ENCODE measurements at regions not wholly inside any gene's neighbourhood (a gene's known extent, or its start where the extent isn't known, plus 50 kb on each side); places are given as distances from the start of the nearest gene placed in this dataset.
A peak's percentile ranks its signal among the peaks of the same experiment; 100 is the strongest.

- FAIRE-seq (no peak), DNase-seq (ENCODE audit: extremely low read depth in 1 of 4, low spot score in 3 of 4) (no peak), ATAC-seq (no peak)
- Histone ChIP-seq H3K79me2 (ENCODE audit: control insufficient read depth, insufficient read depth, low read length) (no peaks in the 10 kb centered on the region), H3K27ac (ENCODE audit: extremely low read depth, low read depth, low read length) (no peak overlapping the region), H4K20me1 (replicated peaks; ENCODE audit: control insufficient read depth, insufficient read depth, low read length) (no peaks in the 10 kb centered on the region), H3K4me2 (ENCODE audit: insufficient read depth, low read length) (no peak overlapping the region), H3K9ac (ENCODE audit: insufficient read depth in 1 of 2, low read depth in 2 of 2, low read length in 2 of 2) (no peak overlapping the region), H3K4me3 (no peak overlapping the region), H3K27me3 (ENCODE audit: control insufficient read depth in 2 of 2, insufficient read depth in 2 of 2, low read length in 2 of 2) (peaks cover 24 to 53% of the 10 kb centered on the region in 2 experiments), H3K4me1 (replicated peaks in 1 of 2; ENCODE audit: control insufficient read depth in 2 of 2, insufficient read depth in 2 of 2, low read length in 2 of 2) (no peaks in the 10 kb centered on the region; a peak in 1 of 5 replicates), H3K36me3 (ENCODE audit: control insufficient read depth, insufficient read depth, low read length) (no peaks in the 10 kb centered on the region), H2AFZ (ENCODE audit: low read depth, low read length) (no peak overlapping the region), H3K9me1 (ENCODE audit: control insufficient read depth, insufficient read depth, low read length) (no peaks in the 10 kb centered on the region), H3K9me3 (replicated peaks; ENCODE audit: control insufficient read depth, insufficient read depth, low read depth, low read length) (no peaks in the 10 kb centered on the region)
- BruUV-seq (replicated peaks), result no TSS peak
- ChIA-PET POLR2A (no interaction called here), CTCF (ENCODE audit: low intra/inter-chr PET ratio) (no interaction called here)
- 28% methylated on average over 3 of the region's 3 CpGs for WGBS (ENCODE audit: insufficient coverage, low coverage, missing lambda C conversion rate)
- TF ChIP-seq MYC (IDR thresholded peaks at IDR 0.05; ENCODE audit: low read depth, low read length) (no peak), MYC (CRISPR knock-in tag; IDR thresholded peaks at IDR 0.05; ENCODE audit: borderline replicate concordance, low read depth) (no peak), TEAD4 (IDR thresholded peaks at IDR 0.05; ENCODE audit: low read length) (0 out of 2 replicates have a peak, but pooled peaks have one; percentile 29), TEAD4 (CRISPR knock-in tag; IDR thresholded peaks at IDR 0.05; ENCODE audit: borderline replicate concordance) (no peak), SPI1 (IDR thresholded peaks at IDR 0.05; ENCODE audit: borderline replicate concordance, low read depth, low read length) (0 out of 2 replicates have a peak, but pooled peaks have one; percentile 35)
- intact Hi-C loops (cut with micrococcal nuclease), result no loop called here
- in situ Hi-C loops (cut with MboI), result no loop called here
Measured at GRCh38 chr10:28444031-28444430, 88.9 kb upstream of the WAC start.

- 7% methylated on average over 6 of the region's 6 CpGs for WGBS (ENCODE audit: insufficient coverage, low coverage, missing lambda C conversion rate)
- intact Hi-C loops (cut with micrococcal nuclease) (no loop called here), in situ Hi-C loops (cut with MboI) (no loop called here)
- peaks cover 27 to 50% of the 10 kb centered on the region in 2 experiments for H3K27me3 ChIP-seq (ENCODE audit: control insufficient read depth in 2 of 2, insufficient read depth in 2 of 2, low read length in 2 of 2)
- H3K4me3 ChIP-seq, result no peak overlapping the region
- H3K27ac ChIP-seq (ENCODE audit: extremely low read depth, low read depth, low read length), result no peak overlapping the region
- CTCF ChIA-PET (ENCODE audit: low intra/inter-chr PET ratio), result no interaction called here
- no TSS peak for BruUV-seq (replicated peaks)
- FAIRE-seq, result no peak
- no peak overlapping the region for H3K4me2 ChIP-seq (ENCODE audit: insufficient read depth, low read length)
- H3K9ac ChIP-seq (ENCODE audit: insufficient read depth in 1 of 2, low read depth in 2 of 2, low read length in 2 of 2), result no peak overlapping the region
- H2AFZ ChIP-seq (ENCODE audit: low read depth, low read length), result no peak overlapping the region
- no peaks in the 10 kb centered on the region; a peak in 1 of 5 replicates for H3K4me1 ChIP-seq (replicated peaks in 1 of 2; ENCODE audit: control insufficient read depth in 2 of 2, insufficient read depth in 2 of 2, low read length in 2 of 2)
- ATAC-seq, result no peak
- no peaks in the 10 kb centered on the region for H3K9me3 ChIP-seq (replicated peaks; ENCODE audit: control insufficient read depth, insufficient read depth, low read depth, low read length)
- H3K36me3 ChIP-seq (ENCODE audit: control insufficient read depth, insufficient read depth, low read length), result no peaks in the 10 kb centered on the region
- POLR2A ChIA-PET, result no interaction called here
- no peak for DNase-seq (ENCODE audit: extremely low read depth in 1 of 4, low spot score in 3 of 4)
- no peaks in the 10 kb centered on the region for H3K9me1 ChIP-seq (ENCODE audit: control insufficient read depth, insufficient read depth, low read length)
- no peaks in the 10 kb centered on the region for H4K20me1 ChIP-seq (replicated peaks; ENCODE audit: control insufficient read depth, insufficient read depth, low read length)
- H3K79me2 ChIP-seq (ENCODE audit: control insufficient read depth, insufficient read depth, low read length), result no peaks in the 10 kb centered on the region
- TF ChIP-seq ZNF518B (CRISPR knock-in tag; IDR thresholded peaks at IDR 0.05), result no peak
- no peak for TF ChIP-seq TAF9B (IDR thresholded peaks at IDR 0.05; ENCODE audit: partially characterized antibody)
- no peak for TF ChIP-seq ZNF140 (CRISPR knock-in tag; IDR thresholded peaks at IDR 0.05)
- no peak for TF ChIP-seq RFX7 (CRISPR knock-in tag; IDR thresholded peaks at IDR 0.05)
- no peak for TF ChIP-seq TCFL5 (CRISPR knock-in tag; conservative IDR thresholded peaks at IDR 0.05)
- TF ChIP-seq XRCC3 (IDR thresholded peaks at IDR 0.05), result no peak
- no peak for TF ChIP-seq KDM1A (IDR thresholded peaks at IDR 0.05)
- no peak for TF ChIP-seq SIX5 (IDR thresholded peaks at IDR 0.05; ENCODE audit: borderline replicate concordance in 1 of 2, insufficient read depth in 1 of 2, low read depth in 1 of 2, low read length in 2 of 2)
- no peak for TF ChIP-seq ZNF143 (CRISPR knock-in tag; IDR thresholded peaks at IDR 0.05)
- no peak for TF ChIP-seq SPI1 (IDR thresholded peaks at IDR 0.05; ENCODE audit: borderline replicate concordance, low read depth, low read length)
- TF ChIP-seq SIRT6 (IDR thresholded peaks at IDR 0.05; ENCODE audit: low read depth, low read length), result no peak
Measured at GRCh38 chr10:28445516-28445915, 87.4 kb upstream of the WAC start.
